DOHH2 (cell line): ENCODE measurements at regions not wholly inside any gene's neighbourhood (a gene's known extent, or its start where the extent isn't known, plus 50 kb on each side); places are given as distances from the start of the nearest gene placed in this dataset.

Experiments
- H3F3A ChIP-seq: fragments of 200-600 bp; sonication (generic), shearing (Covaris generic); 2 replicates; pipeline ENCODE4 v1.6.0; 2016; ENCODE audit warnings: antibody characterized with exemption, mild to moderate bottlenecking; ENCODE audit not compliant: control insufficient read depth, insufficient read depth
- H3K27ac ChIP-seq: fragments of 200-600 bp; sonication (generic); 2 replicates; pipeline ENCODE4 v1.5.1; 2014; ENCODE audit warnings: low read depth, mild to moderate bottlenecking, low read length, moderate library complexity
- H3K27me3 ChIP-seq: fragments of 200-600 bp; sonication (generic); 2 replicates; pipeline ENCODE4 v1.6.1; 2014; ENCODE audit warnings: mild to moderate bottlenecking, low read length, mixed read lengths; ENCODE audit not compliant: control insufficient read depth
- H3K36me3 ChIP-seq: fragments of 200-600 bp; sonication (generic); 2 replicates; pipeline ENCODE4 v1.6.1; 2014; ENCODE audit warnings: mild to moderate bottlenecking, low read length, moderate library complexity, mixed read lengths; ENCODE audit not compliant: control insufficient read depth
- H3K4me1 ChIP-seq: fragments of 200-600 bp; sonication (generic); 2 replicates; pipeline ENCODE4 v1.6.1; 2014; ENCODE audit warnings: mild to moderate bottlenecking, low read length, mixed read lengths; ENCODE audit not compliant: control insufficient read depth
- H3K4me2 ChIP-seq: fragments of 200-600 bp; sonication (generic); 2 replicates; pipeline ENCODE4 v1.6.0; 2014; ENCODE audit warnings: mild to moderate bottlenecking, low read length, moderate library complexity
- H3K4me3 ChIP-seq: fragments of 200-600 bp; sonication (generic); 2 replicates; pipeline ENCODE4 v1.5.1; 2014; ENCODE audit warnings: mild to moderate bottlenecking, low read length, mixed read lengths
- H3K79me2 ChIP-seq: fragments of 200-600 bp; sonication (generic); 2 replicates; pipeline ENCODE4 v1.6.1; 2014; ENCODE audit warnings: mild to moderate bottlenecking, low read length, mixed read lengths; ENCODE audit not compliant: control insufficient read depth
- H3K9me2 ChIP-seq: fragments of 200-600 bp; sonication (generic); replicated peaks from 2 replicates; pipeline ENCODE4 v1.6.1; 2014; ENCODE audit warnings: mild to moderate bottlenecking, low read length, mixed read lengths; ENCODE audit not compliant: control insufficient read depth
- H3K9me3 ChIP-seq: fragments of 200-600 bp; sonication (generic); 2 replicates; pipeline ENCODE4 v1.6.1; 2014; ENCODE audit warnings: antibody characterized with exemption, low read length, mixed read lengths; ENCODE audit not compliant: control insufficient read depth, insufficient read depth
- H4K20me1 ChIP-seq: fragments of 200-600 bp; sonication (generic); 2 replicates; pipeline ENCODE4 v1.6.0; 2014; ENCODE audit warnings: low read depth, mild to moderate bottlenecking, antibody characterized with exemption, low read length, moderate library complexity; ENCODE audit not compliant: control insufficient read depth, insufficient read depth
- EZH2phosphoT487 ChIP-seq: fragments of 200-600 bp; sonication (generic); IDR thresholded peaks from 2 replicates; pipeline ENCODE4 v1.6.1; 2017; ENCODE audit warnings: borderline replicate concordance, mild to moderate bottlenecking, antibody characterized with exemption, low read length, moderate library complexity, mixed read lengths
- TF ChIP-seq, protein P1 (sequence below): fragments of 200-600 bp; sonication (generic); IDR thresholded peaks from one replicate; pipeline ENCODE4 v1.5.1; 2014; ENCODE audit warnings: antibody characterized with exemption, mild to moderate bottlenecking, low read depth, low read length; ENCODE audit not compliant: poor library complexity, severe bottlenecking

DNA sequence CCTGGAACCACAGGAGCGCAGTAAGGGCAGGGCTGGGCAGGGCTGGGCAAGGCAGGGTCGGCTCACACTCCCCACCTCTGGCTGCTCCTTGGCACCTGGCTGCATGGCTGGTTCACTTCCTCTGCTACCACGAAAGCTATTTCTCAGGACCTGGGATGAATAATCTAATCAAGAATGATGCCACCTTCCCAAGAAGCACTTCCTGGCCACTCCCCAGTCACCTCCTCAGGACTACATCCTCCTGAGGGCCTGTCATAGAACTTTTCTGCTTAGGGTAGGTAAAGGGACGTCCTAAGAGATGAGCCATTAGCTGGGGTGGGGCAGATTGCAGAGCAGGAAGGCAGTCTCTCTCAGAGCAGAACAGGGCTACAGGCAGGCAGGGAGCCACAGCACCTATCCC, 288.2 kb upstream of the MAP3K1 start:
- no peak overlapping the region for H3K4me2 ChIP-seq
- no peak overlapping the region for H3K4me3 ChIP-seq
- no peaks in the 10 kb centered on the region for H3K79me2 ChIP-seq
- no peaks in the 10 kb centered on the region for H3F3A ChIP-seq
- no peaks in the 10 kb centered on the region for H4K20me1 ChIP-seq
- no peaks in the 10 kb centered on the region for H3K27me3 ChIP-seq
- no peaks in the 10 kb centered on the region for H3K4me1 ChIP-seq
- no peak overlapping the region for H3K27ac ChIP-seq
- no peaks in the 10 kb centered on the region for H3K36me3 ChIP-seq
- H3K9me2 ChIP-seq: no peaks in the 10 kb centered on the region
- no peaks in the 10 kb centered on the region for H3K9me3 ChIP-seq
- no peak for TF ChIP-seq EZH2phosphoT487
- TF ChIP-seq, protein P1, sequence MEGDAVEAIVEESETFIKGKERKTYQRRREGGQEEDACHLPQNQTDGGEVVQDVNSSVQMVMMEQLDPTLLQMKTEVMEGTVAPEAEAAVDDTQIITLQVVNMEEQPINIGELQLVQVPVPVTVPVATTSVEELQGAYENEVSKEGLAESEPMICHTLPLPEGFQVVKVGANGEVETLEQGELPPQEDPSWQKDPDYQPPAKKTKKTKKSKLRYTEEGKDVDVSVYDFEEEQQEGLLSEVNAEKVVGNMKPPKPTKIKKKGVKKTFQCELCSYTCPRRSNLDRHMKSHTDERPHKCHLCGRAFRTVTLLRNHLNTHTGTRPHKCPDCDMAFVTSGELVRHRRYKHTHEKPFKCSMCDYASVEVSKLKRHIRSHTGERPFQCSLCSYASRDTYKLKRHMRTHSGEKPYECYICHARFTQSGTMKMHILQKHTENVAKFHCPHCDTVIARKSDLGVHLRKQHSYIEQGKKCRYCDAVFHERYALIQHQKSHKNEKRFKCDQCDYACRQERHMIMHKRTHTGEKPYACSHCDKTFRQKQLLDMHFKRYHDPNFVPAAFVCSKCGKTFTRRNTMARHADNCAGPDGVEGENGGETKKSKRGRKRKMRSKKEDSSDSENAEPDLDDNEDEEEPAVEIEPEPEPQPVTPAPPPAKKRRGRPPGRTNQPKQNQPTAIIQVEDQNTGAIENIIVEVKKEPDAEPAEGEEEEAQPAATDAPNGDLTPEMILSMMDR: no peak

GRCh38 chr5:56525113-56525512, 290.2 kb upstream of the MAP3K1 start:
- H3F3A ChIP-seq: no peaks in the 10 kb centered on the region
- no peak overlapping the region for H3K4me3 ChIP-seq
- H3K4me1 ChIP-seq: no peaks in the 10 kb centered on the region
- TF ChIP-seq, protein P1: no peak
- TF ChIP-seq EZH2phosphoT487: no peak
- no peaks in the 10 kb centered on the region for H3K9me3 ChIP-seq
- H4K20me1 ChIP-seq: no peaks in the 10 kb centered on the region
- no peaks in the 10 kb centered on the region for H3K79me2 ChIP-seq
- no peaks in the 10 kb centered on the region for H3K36me3 ChIP-seq
- H3K4me2 ChIP-seq: no peak overlapping the region
- no peaks in the 10 kb centered on the region for H3K27me3 ChIP-seq
- no peaks in the 10 kb centered on the region for H3K9me2 ChIP-seq
- H3K27ac ChIP-seq: no peak overlapping the region

GRCh38 chr5:56523790-56524575, 290.9 kb upstream of the ANKRD55 start:
- no peak overlapping the region for H3K4me3 ChIP-seq
- H3K4me2 ChIP-seq: no peak overlapping the region
- H3K9me3 ChIP-seq: no peaks in the 10 kb centered on the region
- H3K9me2 ChIP-seq: no peaks in the 10 kb centered on the region
- no peaks in the 10 kb centered on the region for H3K4me1 ChIP-seq
- H3K27ac ChIP-seq: no peak overlapping the region
- no peaks in the 10 kb centered on the region for H3K36me3 ChIP-seq
- no peaks in the 10 kb centered on the region for H3F3A ChIP-seq
- H4K20me1 ChIP-seq: no peaks in the 10 kb centered on the region
- H3K79me2 ChIP-seq: no peaks in the 10 kb centered on the region
- TF ChIP-seq, protein P1: no peak
- TF ChIP-seq EZH2phosphoT487: no peak
- H3K27me3 ChIP-seq: no peaks in the 10 kb centered on the region
